ENCODE measurements at regions not wholly inside any gene's neighbourhood (a gene's known extent, or its start where the extent isn't known, plus 50 kb on each side); places are given as distances from the start of the nearest gene placed in this dataset.

DNA sequence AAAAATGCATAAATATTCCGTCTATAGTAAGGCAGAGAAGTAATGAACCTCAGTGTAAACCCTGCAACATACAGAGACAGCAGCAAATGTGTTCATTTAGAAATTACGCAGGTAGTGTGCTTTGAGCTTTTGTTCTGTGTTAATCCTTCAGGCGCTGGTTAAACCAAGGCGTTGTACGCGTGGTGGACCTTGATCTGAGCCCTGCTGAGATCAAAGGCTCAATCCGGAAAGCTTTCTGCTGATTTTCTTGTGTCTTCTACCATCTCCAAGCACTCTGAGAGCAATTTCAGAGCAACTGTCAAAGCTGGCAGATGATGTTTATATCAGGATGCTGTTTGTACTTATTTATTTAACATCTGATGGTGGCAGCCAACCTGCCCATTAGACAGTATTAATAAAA is 382.8 kb downstream of the CDH26 start:
- intact Hi-C loops (cut with micrococcal nuclease), result no loop called here
- ChIA-PET CTCF (no interaction called here), POLR2A (no interaction called here)
- H3K4me1 Mint-ChIP-seq, result no peaks in the 10 kb centered on the region
- TF ChIP-seq, protein P1, sequence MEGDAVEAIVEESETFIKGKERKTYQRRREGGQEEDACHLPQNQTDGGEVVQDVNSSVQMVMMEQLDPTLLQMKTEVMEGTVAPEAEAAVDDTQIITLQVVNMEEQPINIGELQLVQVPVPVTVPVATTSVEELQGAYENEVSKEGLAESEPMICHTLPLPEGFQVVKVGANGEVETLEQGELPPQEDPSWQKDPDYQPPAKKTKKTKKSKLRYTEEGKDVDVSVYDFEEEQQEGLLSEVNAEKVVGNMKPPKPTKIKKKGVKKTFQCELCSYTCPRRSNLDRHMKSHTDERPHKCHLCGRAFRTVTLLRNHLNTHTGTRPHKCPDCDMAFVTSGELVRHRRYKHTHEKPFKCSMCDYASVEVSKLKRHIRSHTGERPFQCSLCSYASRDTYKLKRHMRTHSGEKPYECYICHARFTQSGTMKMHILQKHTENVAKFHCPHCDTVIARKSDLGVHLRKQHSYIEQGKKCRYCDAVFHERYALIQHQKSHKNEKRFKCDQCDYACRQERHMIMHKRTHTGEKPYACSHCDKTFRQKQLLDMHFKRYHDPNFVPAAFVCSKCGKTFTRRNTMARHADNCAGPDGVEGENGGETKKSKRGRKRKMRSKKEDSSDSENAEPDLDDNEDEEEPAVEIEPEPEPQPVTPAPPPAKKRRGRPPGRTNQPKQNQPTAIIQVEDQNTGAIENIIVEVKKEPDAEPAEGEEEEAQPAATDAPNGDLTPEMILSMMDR (IDR thresholded peaks at IDR 0.05), result no peak
- H3K4me3 Mint-ChIP-seq, result no peak overlapping the region
- no peaks in the 10 kb centered on the region for H3K27me3 Mint-ChIP-seq
- H3K9me3 Mint-ChIP-seq, result peaks cover 3% of the 10 kb centered on the region
- no peak for ATAC-seq (ENCODE audit: low read depth)
- H3K27ac Mint-ChIP-seq, result no peak overlapping the region
- no peak for DNase-seq
- H3K36me3 Mint-ChIP-seq (ENCODE audit: low read depth), result no peaks in the 10 kb centered on the region

DNA sequence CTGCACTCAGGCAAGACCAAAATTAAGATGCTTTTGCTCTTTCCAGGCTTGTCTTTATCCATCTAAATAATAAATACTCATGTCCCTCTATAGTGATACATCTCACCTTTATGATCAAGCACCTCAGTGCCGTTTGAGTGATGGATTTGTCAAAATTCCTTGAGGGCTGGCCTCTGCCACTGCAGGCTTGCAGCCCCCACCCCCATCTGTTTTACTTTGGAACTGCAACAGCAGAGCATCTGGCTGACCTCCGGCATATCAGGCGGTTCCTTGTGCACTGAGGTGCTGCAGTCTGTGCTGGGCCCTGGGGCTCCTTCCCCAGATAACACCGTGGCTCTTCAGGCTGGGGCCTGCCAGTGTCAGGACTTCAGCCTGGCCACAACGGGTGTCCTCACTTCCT is 386.9 kb downstream of the CDH26 start:
- ChIA-PET CTCF (no interaction called here), POLR2A (no interaction called here)
- Mint-ChIP-seq H3K4me1 (no peaks in the 10 kb centered on the region), H3K36me3 (ENCODE audit: low read depth) (no peaks in the 10 kb centered on the region), H3K27me3 (no peaks in the 10 kb centered on the region), H3K4me3 (no peak overlapping the region), H3K9me3 (no peaks in the 10 kb centered on the region), H3K27ac (no peak overlapping the region)
- TF ChIP-seq, protein P1 (IDR thresholded peaks at IDR 0.05), result no peak
- intact Hi-C loops (cut with micrococcal nuclease), result no loop called here
- DNase-seq (no peak), ATAC-seq (ENCODE audit: low read depth) (no peak)

DNA sequence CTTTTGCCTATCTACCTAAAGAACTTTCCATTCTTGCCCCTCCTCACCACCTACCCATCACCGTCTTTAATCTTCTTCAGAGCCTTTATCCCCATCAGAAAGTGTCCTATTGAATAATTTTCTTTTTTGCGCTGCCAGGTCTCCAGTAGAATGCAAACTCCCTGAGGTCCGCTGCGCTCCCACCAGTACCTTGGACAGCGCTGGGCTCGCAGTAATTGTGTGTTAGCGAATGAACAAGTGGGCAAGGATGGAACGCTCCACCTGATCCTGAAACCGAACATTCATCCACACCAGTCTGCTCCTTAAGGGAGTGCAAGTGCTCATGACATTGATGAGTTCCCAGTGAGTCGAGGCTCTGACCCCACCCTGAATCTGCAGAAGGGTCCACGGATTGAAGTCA is 391.2 kb downstream of the CDH26 start:
- ChIA-PET POLR2A (no interaction called here), CTCF (no interaction called here)
- Mint-ChIP-seq H3K36me3 (ENCODE audit: low read depth) (no peaks in the 10 kb centered on the region), H3K27me3 (no peaks in the 10 kb centered on the region), H3K4me3 (no peak overlapping the region), H3K4me1 (no peaks in the 10 kb centered on the region), H3K9me3 (no peaks in the 10 kb centered on the region), H3K27ac (no peak overlapping the region)
- DNase-seq (no peak), ATAC-seq (ENCODE audit: low read depth) (no peak)
- TF ChIP-seq, protein P1 (IDR thresholded peaks at IDR 0.05), result no peak
- intact Hi-C loops (cut with micrococcal nuclease), result no loop called here

DNA sequence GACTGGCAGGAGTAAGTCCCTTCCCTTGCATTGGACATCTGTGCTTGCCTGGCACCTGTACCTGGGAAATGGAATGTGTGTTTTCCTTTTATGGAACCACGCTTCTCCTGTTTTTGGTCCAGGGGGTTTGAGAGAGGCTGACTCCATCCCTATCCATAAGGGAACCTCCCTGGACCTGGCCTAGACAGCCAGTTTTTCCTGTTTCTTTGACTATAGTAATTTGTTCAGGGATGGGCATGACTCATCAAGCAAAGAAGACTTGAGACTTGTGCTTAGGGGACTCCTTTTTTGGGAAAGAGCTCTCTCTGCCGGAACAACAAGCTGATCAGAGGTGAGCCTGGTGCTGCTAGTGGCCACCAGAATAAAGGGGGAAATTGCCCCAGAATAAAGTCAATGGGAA is 393.8 kb downstream of the CDH26 start:
- TF ChIP-seq, protein P1 (IDR thresholded peaks at IDR 0.05), result no peak
- ChIA-PET POLR2A (no interaction called here), CTCF (no interaction called here)
- H3K4me1 Mint-ChIP-seq, result no peaks in the 10 kb centered on the region
- DNase-seq (no peak), ATAC-seq (ENCODE audit: low read depth) (no peak)
- no peaks in the 10 kb centered on the region for H3K9me3 Mint-ChIP-seq
- no peaks in the 10 kb centered on the region for H3K27me3 Mint-ChIP-seq
- no peaks in the 10 kb centered on the region for H3K36me3 Mint-ChIP-seq (ENCODE audit: low read depth)
- intact Hi-C loops (cut with micrococcal nuclease), result no loop called here
- H3K27ac Mint-ChIP-seq, result no peak overlapping the region
- H3K4me3 Mint-ChIP-seq, result no peak overlapping the region

DNA sequence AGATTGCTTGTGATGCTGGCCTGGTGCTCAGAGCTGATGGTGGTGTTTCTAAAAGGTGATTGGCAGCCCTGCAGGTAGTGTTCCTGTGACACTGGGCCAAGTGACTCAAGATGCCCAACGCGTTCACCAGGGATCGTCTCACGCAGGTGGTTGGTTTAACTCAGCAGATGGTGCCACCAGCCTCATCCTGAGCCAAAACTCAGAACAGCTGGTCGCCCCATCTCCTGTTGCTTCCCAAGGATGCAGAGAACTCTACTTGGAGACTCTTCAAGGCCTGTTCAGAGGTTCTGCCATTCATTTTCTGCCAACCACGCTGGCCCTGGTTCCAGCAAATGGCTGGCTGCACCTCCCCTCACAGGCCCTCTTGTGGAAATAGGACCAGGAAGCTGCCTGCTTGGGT is 394.4 kb downstream of the CDH26 start:
- TF ChIP-seq, protein P1 (IDR thresholded peaks at IDR 0.05), result no peak

More for the DNA sequence above, 394.4 kb downstream of the CDH26 start:
- Mint-ChIP-seq H3K4me3 (no peak overlapping the region), H3K36me3 (ENCODE audit: low read depth) (no peaks in the 10 kb centered on the region), H3K9me3 (no peaks in the 10 kb centered on the region), H3K27ac (no peak overlapping the region), H3K27me3 (no peaks in the 10 kb centered on the region), H3K4me1 (no peaks in the 10 kb centered on the region)
- DNase-seq, result no peak
- no peak for ATAC-seq (ENCODE audit: low read depth)
- ChIA-PET POLR2A (no interaction called here), CTCF (no interaction called here)
- intact Hi-C loops (cut with micrococcal nuclease), result no loop called here

Measured in activated B cell treated with CpG ODN at 0.5 μM for 24 hours (primary cell).